Psoas muscle (tissue), 7 donors: ENCODE measurements at regions not wholly inside any gene's neighbourhood (a gene's known extent, or its start where the extent isn't known, plus 50 kb on each side); places are given as distances from the start of the nearest gene placed in this dataset.

Experiments used
- ATAC-seq, 4 donors: fragments of 200-7000 bp; cut with Tn5 transposase; one replicate each; pipeline ENCODE4 v1.9.1; 2020; ENCODE audit warnings: moderate library complexity in 3 of 4, mild to moderate bottlenecking in 2 of 4
- DNase-seq, 2 donors: peaks; one replicate each; pipeline ENCODE4 v3.0.0-alpha.2; 2020
- H3K27ac ChIP-seq: fragments of 200-600 bp; one replicate; pipeline ENCODE4 v1.8.0; 2022
- H3K27me3 ChIP-seq, 3 donors: fragments of 200-600 bp in 1 of 3; one replicate each; pipeline versions ENCODE4 v1.6.1 to v1.8.0; 2013 to 2022; ENCODE audit warnings: low read length in 2 of 3, mild to moderate bottlenecking in 2 of 3, moderate library complexity in 1 of 3; ENCODE audit not compliant: insufficient read depth in 3 of 3
- H3K36me3 ChIP-seq, 2 donors: fragments of 200-600 bp in 1 of 2; one replicate each; pipeline versions ENCODE4 v1.6.1 to v1.8.0; 2013 to 2022; ENCODE audit warnings: low read depth in 1 of 2, mild to moderate bottlenecking in 1 of 2, moderate library complexity in 1 of 2; ENCODE audit not compliant: insufficient read depth in 1 of 2
- H3K4me1 ChIP-seq: fragments of 200-600 bp; one replicate; pipeline ENCODE4 v1.8.0; 2022
- H3K4me3 ChIP-seq: fragments of 200-600 bp; one replicate; pipeline ENCODE4 v1.8.0; 2022; ENCODE audit warnings: mild to moderate bottlenecking
- H3K9me3 ChIP-seq: fragments of 200-600 bp; one replicate; pipeline ENCODE4 v1.8.0; 2022
- CTCF ChIP-seq: fragments of 200-600 bp; IDR thresholded peaks from one replicate; pipeline ENCODE4 v1.8.0; 2022; ENCODE audit warnings: antibody characterized with exemption
- WGBS, 3 donors: extraction: QIAGEN DNeasy Blood & Tissue Kit; methylation state at CpG; one replicate each; pipeline versions ENCODE4 v1.1.6 to v1.1.7; 2013; 5-methylcytosine and 5-hydroxymethylcytosine counted together
- intact Hi-C, 2 donors: fragments of 100-400 bp; cut with DNase I; formaldehyde crosslinking; loops; one replicate each; pipeline versions ENCODE4 v1.11.0 to v1.14.2; 2022
- donor health status: healthy with polysubstance abuse.
- donor health status: DM: no; HTN: no; CAD: no; lungs with moderate emphysema.
- donor health status: Bipolar disorder and iron deficiency.
- donor health status: healthy.
- donor health status: DM: yes; HTN: yes; CAD: no.
- donor health status: DM: no; HTN: no; CAD: no.
- donor health status: DM: yes; HTN: yes; CAD: no.

- TF ChIP-seq CTCF: no peak
- 76 to 78% (median 77%) methylated on average over 2 of the region's 2 CpGs for WGBS, 3 donors
Measured at GRCh38 chr1:79285667-79286066, 279.1 kb upstream of the ADGRL4 start.

DNA sequence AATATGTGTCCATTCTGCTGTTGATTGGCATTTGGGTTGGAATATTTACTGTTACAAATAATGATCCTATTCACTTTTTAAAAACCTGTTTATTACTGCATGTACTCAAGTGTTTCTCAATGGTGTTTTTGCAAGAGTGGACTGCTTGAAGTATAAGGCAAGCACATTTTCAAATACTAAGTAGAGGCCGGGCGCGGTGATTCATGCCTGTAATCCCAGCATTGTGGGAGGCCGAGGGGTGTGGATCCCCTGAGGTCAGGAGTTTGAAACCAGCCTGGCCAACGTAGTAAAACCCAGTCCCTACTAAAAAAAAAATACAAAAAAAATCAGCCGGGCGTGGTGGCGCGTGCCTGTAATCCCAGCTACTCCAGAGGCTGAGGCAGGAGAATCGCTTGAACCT is 276.9 kb upstream of the ADGRL4 start:
- 88 to 89% (median 88%) methylated on average over 10 of the region's 10 CpGs for WGBS, 3 donors
- H3K9me3 ChIP-seq: no peaks in the 10 kb centered on the region
- no peak for TF ChIP-seq CTCF
- H3K27me3 ChIP-seq: no peaks in the 10 kb centered on the region
- no peak overlapping the region for H3K4me3 ChIP-seq
- DNase-seq (no peak), ATAC-seq (no peak)
- intact Hi-C loops: no loop called here
- H3K36me3 ChIP-seq: no peaks in the 10 kb centered on the region
- H3K27ac ChIP-seq: no peak overlapping the region
- no peaks in the 10 kb centered on the region for H3K4me1 ChIP-seq

More at GRCh38 chr1:79285667-79286066, 279.1 kb upstream of the ADGRL4 start:
- Histone ChIP-seq H3K4me1 (no peaks in the 10 kb centered on the region), H3K4me3 (no peak overlapping the region), H3K36me3 (no peaks in the 10 kb centered on the region), H3K27me3 (no peaks in the 10 kb centered on the region), H3K27ac (no peak overlapping the region), H3K9me3 (no peaks in the 10 kb centered on the region)
- DNase-seq (no peak), ATAC-seq (no peak)
- intact Hi-C loops: no loop called here

DNA sequence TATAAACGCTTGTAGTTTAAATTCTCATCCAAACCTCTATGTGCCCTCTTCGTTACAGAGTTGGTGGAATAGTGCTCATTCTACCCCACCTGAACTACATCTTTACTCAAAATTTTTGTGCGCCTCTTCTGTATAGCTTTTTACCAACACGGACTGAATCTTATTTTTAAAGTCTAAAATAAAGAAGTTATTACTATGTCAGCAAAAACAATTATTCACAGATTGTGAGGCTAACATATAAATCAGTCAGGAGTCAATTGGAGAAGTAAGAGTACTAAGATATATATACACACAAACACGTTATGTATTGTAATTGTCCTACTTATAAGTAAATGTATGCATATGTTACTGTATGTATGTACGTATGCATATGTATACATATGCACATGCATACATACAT is 274.9 kb upstream of the ADGRL4 start:
- DNase-seq (no peak), ATAC-seq (no peak)
- 82 to 92% (median 89%) methylated on average over 6 of the region's 6 CpGs for WGBS, 3 donors
- H3K4me1 ChIP-seq: no peaks in the 10 kb centered on the region
- no peaks in the 10 kb centered on the region for H3K36me3 ChIP-seq
- no peaks in the 10 kb centered on the region for H3K27me3 ChIP-seq
- intact Hi-C loops: no loop called here
- no peak for TF ChIP-seq CTCF
- no peaks in the 10 kb centered on the region for H3K9me3 ChIP-seq
- H3K4me3 ChIP-seq: no peak overlapping the region
- H3K27ac ChIP-seq: no peak overlapping the region

- H3K27ac ChIP-seq: no peak overlapping the region
- WGBS, 3 donors: 92 to 100% (median 100%) methylated on average over 1 of the region's 1 CpG
- peaks cover 0 to 2% (median 0%) of the 10 kb centered on the region in 3 donors for H3K27me3 ChIP-seq
- no peak for TF ChIP-seq CTCF
- no peak overlapping the region for H3K4me3 ChIP-seq
- H3K36me3 ChIP-seq: no peaks in the 10 kb centered on the region
- peaks cover 5% of the 10 kb centered on the region for H3K9me3 ChIP-seq
- ATAC-seq (no peak), DNase-seq (no peak)
- intact Hi-C loops: no loop called here
- H3K4me1 ChIP-seq: no peaks in the 10 kb centered on the region
Measured at GRCh38 chr1:79271759-79272158, 265.2 kb upstream of the ADGRL4 start.
